ENCODE measurements at regions not wholly inside any gene's neighbourhood (a gene's known extent, or its start where the extent isn't known, plus 50 kb on each side); places are given as distances from the start of the nearest gene placed in this dataset.

DNA sequence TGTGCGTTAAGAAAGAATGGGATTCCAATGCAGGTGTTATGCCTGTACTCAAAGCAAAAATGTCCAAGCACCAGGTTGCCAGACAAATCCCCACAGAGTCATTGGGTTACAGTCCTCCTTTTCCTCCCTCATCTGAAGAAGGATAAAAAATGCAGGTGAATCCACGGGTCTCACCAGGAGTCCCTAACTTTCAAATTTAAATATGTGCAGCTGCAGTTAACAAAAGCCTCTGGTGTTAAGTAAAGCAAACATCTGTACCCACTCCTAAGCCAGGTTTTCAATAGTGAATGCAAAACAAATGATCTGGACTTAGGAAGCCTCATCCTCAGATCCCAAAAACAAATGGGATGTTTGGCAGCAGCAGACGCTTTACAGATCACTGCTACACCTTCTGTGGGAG, 70.4 kb upstream of the SETMAR start:
- DNase-seq (ENCODE audit: insufficient read length, low spot score, missing footprints), result no peak

DNA sequence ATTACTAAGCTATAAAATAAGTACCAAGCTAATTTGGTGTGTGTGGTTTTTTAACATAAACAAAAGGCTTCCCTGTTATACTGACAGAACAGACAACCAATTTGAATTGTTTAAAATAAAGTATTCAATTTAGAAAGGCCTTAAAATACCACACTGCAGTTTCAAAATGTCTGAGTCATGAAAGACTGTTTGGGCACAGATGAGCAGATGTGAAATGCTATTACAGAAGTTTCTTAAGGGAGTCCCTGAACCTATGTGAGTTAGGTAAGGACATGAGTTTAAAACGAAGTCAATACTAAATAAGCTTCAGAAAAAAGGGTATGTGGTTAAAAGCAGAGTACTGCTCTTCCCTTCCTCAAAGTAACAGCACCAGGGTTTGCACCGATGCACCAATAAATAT, 69.7 kb upstream of the SETMAR start:
- H3K4me3 ChIP-seq (ENCODE audit: insufficient read depth, low read length), result no peak overlapping the region
- no peaks in the 10 kb centered on the region for H3K27me3 ChIP-seq (ENCODE audit: insufficient read depth, low read length)
- no peak for DNase-seq (ENCODE audit: insufficient read length, low spot score, missing footprints)
- H3K4me2 ChIP-seq (ENCODE audit: insufficient read depth, low read length), result no peak overlapping the region
- H3K4me1 ChIP-seq (ENCODE audit: insufficient read depth, low read length), result no peaks in the 10 kb centered on the region
- H3K27ac ChIP-seq (ENCODE audit: low read depth, low read length), result no peak overlapping the region
- H3K9me3 ChIP-seq (ENCODE audit: low read depth, low read length), result no peaks in the 10 kb centered on the region
- TF ChIP-seq CTCF (IDR thresholded peaks at IDR 0.05; ENCODE audit: extremely low read depth, low read depth, low read length), result no peak
- H3K79me2 ChIP-seq (ENCODE audit: insufficient read depth, low read length), result no peaks in the 10 kb centered on the region
- H2AFZ ChIP-seq (ENCODE audit: low read length), result no peak overlapping the region
- H4K20me1 ChIP-seq (ENCODE audit: insufficient read depth, low read length), result no peaks in the 10 kb centered on the region
- no peaks in the 10 kb centered on the region for H3K36me3 ChIP-seq (ENCODE audit: insufficient read depth, low read length)

More for the DNA sequence above, 70.4 kb upstream of the SETMAR start:
- Histone ChIP-seq H3K9me3 (ENCODE audit: low read depth, low read length) (no peaks in the 10 kb centered on the region), H3K27ac (ENCODE audit: low read depth, low read length) (no peak overlapping the region), H3K79me2 (ENCODE audit: insufficient read depth, low read length) (no peaks in the 10 kb centered on the region), H3K27me3 (ENCODE audit: insufficient read depth, low read length) (no peaks in the 10 kb centered on the region), H4K20me1 (ENCODE audit: insufficient read depth, low read length) (no peaks in the 10 kb centered on the region), H3K36me3 (ENCODE audit: insufficient read depth, low read length) (no peaks in the 10 kb centered on the region), H3K4me3 (ENCODE audit: insufficient read depth, low read length) (no peak overlapping the region), H3K4me2 (ENCODE audit: insufficient read depth, low read length) (no peak overlapping the region), H2AFZ (ENCODE audit: low read length) (no peak overlapping the region), H3K4me1 (ENCODE audit: insufficient read depth, low read length) (no peaks in the 10 kb centered on the region)
- TF ChIP-seq CTCF (IDR thresholded peaks at IDR 0.05; ENCODE audit: extremely low read depth, low read depth, low read length), result no peak

GRCh38 chr3:4234889-4235288, 68.3 kb upstream of the SETMAR start:
- Histone ChIP-seq H3K36me3 (ENCODE audit: insufficient read depth, low read length) (no peaks in the 10 kb centered on the region), H2AFZ (ENCODE audit: low read length) (no peak overlapping the region), H3K27me3 (ENCODE audit: insufficient read depth, low read length) (no peaks in the 10 kb centered on the region), H3K79me2 (ENCODE audit: insufficient read depth, low read length) (no peaks in the 10 kb centered on the region), H3K9me3 (ENCODE audit: low read depth, low read length) (no peaks in the 10 kb centered on the region), H3K4me2 (ENCODE audit: insufficient read depth, low read length) (no peak overlapping the region), H3K4me1 (ENCODE audit: insufficient read depth, low read length) (no peaks in the 10 kb centered on the region), H3K4me3 (ENCODE audit: insufficient read depth, low read length) (no peak overlapping the region), H4K20me1 (ENCODE audit: insufficient read depth, low read length) (no peaks in the 10 kb centered on the region), H3K27ac (ENCODE audit: low read depth, low read length) (no peak overlapping the region)
- DNase-seq (ENCODE audit: insufficient read length, low spot score, missing footprints), result no peak
- TF ChIP-seq CTCF (IDR thresholded peaks at IDR 0.05; ENCODE audit: extremely low read depth, low read depth, low read length), result no peak

DNA sequence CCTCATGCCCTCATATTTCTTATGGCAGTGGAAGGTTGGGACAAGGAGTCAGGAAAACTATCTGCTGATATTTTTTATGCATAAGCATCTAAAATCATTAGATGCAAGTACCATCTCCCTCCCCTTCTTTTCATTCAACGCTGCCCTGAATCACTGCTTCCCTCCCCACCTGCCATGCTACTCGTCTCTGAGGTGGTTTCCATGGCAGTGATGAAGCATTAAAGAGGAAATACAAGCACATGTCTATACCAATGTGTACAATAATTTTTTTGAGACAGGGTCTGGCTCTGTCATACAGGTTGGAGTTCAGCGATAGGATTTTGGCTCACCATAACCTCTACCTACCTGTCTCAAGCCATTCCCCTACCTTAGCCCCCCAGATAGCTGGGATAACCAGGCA, 67.5 kb upstream of the SETMAR start:
- no peaks in the 10 kb centered on the region for H3K36me3 ChIP-seq (ENCODE audit: insufficient read depth, low read length)
- no peak overlapping the region for H3K4me2 ChIP-seq (ENCODE audit: insufficient read depth, low read length)
- no peak for DNase-seq (ENCODE audit: insufficient read length, low spot score, missing footprints)
- no peaks in the 10 kb centered on the region for H3K27me3 ChIP-seq (ENCODE audit: insufficient read depth, low read length)
- no peak overlapping the region for H3K27ac ChIP-seq (ENCODE audit: low read depth, low read length)
- H2AFZ ChIP-seq (ENCODE audit: low read length), result no peak overlapping the region
- TF ChIP-seq CTCF (IDR thresholded peaks at IDR 0.05; ENCODE audit: extremely low read depth, low read depth, low read length), result no peak
- no peaks in the 10 kb centered on the region for H4K20me1 ChIP-seq (ENCODE audit: insufficient read depth, low read length)
- no peaks in the 10 kb centered on the region for H3K79me2 ChIP-seq (ENCODE audit: insufficient read depth, low read length)
- H3K9me3 ChIP-seq (ENCODE audit: low read depth, low read length), result no peaks in the 10 kb centered on the region
- H3K4me1 ChIP-seq (ENCODE audit: insufficient read depth, low read length), result no peaks in the 10 kb centered on the region
- no peak overlapping the region for H3K4me3 ChIP-seq (ENCODE audit: insufficient read depth, low read length)
